GM04503 (cell line): ENCODE measurements at regions not wholly inside any gene's neighbourhood (a gene's known extent, or its start where the extent isn't known, plus 50 kb on each side); places are given as distances from the start of the nearest gene placed in this dataset.

Source experiments
- DNase-seq: peaks from one replicate; pipeline ENCODE4 v3.0.0-alpha.2; 2012; ENCODE audit warnings: low read depth

DNA sequence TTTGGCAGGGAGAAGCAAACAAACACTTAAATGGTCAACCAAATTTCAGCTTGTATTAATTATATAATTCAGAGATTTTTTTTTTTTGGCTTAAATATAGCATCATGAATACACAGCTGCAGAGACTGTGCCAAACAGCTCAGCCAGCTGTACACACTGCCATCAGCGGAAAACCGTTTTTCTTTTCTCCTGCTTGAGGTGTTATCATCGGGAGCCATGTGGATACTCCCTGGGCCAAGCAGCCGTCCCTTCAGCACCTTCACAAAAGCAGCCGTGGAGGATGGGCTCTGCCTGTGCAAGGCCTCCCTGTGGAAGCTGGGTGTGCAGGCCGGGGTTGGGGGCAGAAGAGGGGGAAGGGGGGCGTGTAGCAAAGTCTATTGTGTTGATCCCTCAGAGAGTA is 85.0 kb downstream of the NUF2 start:
- DNase-seq = no peak

DNA sequence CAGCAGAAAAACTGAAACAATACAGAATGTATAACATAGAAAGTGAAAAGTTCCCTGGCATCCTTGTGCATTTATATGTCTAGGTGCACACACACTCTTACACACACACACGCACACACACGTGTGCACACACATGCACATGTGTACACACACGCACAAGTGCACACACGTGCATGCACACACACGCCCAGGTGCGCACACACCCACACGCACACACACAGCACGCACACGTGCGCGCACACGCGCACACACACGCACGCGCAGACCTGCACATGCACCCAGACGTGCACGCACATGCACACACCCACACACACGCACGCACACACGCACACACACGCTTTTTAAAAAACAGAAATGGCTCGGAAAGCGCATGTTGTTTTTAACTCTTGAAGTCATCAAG is 86.5 kb downstream of the NUF2 start:
- no peak for DNase-seq

DNA sequence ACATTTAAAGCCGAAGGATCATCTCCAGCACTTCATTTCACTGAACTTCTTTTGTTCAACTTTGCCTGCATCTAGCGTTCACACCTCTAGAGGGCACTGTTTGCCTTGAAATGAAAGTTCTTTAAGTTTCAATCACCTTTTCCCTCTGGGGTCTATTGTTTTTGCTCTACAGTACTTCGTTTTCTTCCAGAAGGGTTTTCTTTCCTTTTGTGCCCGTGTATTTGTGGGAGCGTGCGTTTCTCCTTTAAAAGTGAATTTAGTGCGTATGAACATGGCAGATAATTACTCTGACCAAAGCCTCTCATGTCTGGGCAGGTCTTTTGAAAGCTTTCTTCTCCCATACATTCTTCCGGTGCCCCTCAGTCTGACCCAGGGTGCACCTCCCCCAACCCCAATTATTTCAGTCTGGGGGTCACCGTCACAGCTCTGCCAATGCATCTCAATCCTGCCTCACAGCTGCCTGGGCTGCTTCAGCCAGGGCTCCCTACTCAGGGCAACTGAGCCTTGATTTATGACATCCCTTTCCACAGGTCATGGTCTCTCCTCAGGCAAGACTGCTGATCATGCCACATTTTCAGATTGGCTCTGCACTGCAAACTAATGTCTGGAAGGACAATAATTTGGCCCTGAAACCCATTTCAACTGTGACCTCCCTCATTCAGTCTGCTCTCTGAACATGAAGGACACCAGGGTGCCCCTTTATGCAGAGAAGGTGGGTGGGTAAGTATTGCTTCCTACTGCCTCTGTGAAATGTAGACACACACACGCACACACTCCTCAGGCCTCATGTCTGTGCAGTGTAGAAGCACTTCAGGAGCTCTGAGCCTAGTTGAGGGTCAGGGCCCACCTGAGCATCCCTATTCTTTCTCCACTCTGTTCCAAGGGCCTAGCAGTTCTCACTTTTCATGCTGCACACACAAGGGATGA is 88.6 kb downstream of the NUF2 start:
- DNase-seq = no peak

DNA sequence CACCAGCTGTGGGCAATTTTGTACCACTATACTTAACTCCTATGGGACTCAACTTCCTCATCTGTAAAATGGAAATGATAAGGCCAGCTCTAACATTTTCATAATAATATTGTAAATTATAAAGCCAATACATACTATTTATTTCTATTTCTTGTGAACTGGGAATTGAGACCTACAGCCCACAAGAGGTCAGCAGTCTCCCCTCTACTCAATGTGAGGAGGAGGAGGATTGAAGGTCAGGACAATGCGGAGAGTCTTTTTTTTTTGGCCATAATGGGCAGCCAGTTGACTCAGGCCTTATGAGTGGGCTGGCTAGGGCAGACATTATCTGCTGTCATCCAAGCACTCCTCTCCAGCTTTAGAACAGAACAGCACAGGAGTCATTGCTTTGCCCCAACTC is 90.5 kb downstream of the NUF2 start:
- no peak for DNase-seq

DNA sequence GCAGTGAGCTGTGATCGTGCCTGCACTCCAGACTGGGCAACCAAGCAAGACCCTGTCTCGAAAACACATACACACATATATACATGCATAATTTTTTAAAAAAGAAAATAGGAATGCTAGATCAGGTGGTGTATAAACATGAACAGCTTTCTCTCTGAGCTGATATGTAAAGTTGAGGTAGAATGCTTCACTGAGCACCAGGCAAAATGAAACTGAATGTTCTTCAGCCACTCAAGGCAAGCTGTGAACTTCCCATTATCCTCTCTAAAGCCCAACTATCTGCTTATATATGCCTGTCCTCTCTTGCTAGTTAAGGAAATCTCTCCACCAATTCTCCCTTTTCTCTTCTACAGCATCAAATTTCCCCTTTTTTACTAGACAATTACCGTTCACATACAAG is 93.0 kb downstream of the NUF2 start:
- DNase-seq = no peak

DNA sequence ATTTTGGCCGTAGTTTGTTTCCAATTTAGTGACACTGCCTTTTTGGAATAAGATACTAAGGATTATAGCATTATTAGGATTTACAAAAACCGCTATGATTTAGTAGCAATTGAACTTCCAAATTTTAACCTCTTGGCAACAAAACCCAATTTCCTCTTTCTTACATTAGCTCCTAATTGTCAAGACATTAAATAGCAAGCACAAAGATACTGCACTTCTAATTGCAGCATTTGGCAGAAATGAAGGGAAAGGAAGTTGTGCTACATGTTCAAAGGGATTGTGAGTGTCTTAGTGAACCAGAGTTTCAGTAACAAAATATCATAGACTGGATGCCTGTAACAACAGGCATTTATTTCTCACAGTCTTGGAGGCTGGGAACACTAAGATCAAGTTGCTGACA is 99.9 kb downstream of the NUF2 start:
- no peak for DNase-seq

DNA sequence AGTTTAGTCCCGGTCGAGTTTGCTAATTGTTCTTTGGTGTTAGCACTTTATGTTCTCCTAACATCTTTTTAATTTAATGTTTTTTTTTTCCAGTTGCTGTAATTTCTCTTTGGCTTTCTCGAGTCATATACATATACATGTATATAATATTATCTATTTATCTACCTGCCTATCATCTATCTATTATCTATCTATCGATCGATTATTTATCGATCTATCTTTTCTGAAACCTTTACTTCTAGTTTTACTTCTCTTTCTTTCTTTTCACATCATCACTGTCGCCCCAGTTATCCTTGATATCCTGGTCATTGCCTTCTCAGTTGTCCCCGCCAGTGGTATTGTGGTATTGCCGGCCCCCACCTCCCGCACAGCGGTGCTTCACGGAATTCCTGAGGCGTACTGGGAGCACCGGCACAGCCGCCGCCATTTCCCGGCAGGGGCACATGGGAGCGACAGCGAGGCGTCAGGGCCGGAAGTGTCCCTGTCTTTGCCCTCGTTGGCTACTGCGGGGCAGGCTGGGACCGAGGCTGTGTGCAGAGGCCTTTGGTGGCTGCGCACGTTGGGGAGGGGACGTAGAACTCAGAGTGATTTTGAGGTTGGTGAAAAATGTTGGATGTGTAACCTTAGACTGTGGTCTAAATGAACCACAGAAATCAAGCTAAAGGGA is 101.1 kb downstream of the NUF2 start:
- DNase-seq = no peak

DNA sequence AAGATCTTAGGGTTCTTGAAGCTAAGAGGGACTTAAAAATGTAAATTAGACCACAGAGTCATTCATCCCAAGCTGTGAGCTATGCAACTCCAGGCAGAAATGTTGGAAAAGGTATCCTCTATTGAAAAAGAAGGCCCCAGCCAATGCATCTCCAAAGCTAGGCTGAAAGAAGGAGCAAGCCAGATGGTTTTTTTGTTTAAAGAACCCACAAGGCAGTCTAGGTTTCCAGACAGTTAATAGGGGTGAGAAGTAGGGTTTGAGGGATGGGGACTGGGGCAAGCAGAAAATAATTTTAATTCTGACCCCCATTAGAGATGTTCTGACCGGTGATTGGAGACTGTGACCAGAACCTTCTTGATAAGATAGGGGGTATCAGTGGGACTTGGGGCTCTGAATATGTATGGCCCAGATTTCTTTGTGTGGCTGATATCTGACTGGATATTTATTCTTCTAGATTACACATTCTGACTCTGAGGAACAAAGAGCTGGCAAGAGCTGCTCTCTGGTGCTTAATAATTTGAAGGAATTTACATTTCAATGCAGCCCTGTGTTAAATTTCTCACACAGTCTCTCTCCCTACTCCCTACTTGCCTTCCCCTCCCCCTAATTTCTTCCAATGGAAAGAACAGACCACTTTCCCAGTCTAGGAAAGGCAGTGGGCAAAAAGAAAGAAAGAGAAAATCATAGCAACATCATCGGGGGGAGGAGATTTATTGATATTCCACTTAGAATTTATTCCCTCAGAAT is 104.9 kb downstream of the NUF2 start:
- no peak for DNase-seq

DNA sequence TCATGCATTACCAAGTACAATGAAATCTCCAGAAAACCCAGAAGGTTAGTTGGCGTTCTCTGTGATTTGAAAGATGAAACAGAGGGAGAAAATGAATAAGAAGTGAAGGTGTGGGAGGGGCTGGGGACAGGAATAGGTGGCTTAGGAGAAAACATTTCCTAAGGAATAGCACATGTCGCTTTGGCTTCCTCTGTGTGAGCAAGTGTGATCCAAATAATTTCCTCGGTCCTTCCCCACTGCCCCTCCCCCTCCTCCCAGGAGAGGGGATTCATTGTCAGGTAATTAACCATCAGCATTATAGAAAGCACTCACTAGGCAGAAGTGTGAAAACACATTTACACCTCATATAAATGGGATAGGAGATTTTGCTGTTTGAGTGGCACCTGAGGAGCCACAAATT is 105.5 kb downstream of the NUF2 start:
- no peak for DNase-seq

DNA sequence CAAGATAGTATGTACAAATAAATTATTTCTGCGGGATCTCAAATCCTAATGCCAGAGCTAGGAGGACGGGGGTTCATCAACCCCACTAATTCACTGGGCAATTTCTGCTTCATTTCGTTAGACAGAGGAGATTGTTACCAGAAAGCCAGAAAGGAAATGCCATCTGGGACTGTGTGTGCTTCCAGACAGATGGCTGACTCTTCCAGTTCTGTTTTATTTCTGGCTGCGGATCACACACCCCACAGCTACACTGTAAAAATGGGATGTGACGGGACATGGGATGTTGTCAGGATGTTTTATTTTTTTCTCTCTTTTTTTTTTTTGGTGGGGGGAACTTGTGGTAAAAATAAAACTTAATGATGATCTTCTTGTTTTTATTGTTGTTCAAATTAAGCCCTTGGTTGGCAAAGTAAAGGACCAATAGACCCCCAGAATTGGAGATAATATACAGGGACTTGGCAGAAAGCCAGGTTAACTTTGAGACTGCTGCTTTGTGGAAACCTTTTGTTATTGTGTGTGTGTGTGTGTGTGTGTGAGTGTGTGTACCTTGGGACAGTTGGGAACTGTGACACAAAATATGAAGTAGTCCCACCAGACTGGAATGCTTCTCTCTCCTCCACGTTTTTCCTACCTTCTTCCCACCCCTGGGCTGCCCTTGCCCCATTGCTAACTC is 114.5 kb downstream of the NUF2 start:
- no peak for DNase-seq

DNA sequence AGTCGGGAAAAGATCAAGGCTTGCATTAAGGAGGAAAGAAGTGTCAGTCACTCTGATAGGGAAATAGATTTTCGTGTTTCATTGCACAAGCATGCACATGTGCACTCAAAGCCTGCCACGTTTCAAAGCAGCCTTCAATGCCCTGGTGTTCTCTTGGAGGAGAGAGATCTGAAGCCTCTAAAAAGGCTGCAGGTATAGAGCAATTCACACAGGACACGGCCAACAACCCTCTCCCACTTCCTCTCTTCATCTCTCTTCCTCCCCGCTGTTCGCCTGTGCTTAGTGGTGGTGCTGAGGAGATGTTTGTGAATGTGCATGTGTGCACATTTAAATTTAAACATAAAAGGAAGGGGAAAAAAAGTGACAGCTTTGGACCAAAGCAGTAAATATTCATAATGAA is 117.7 kb downstream of the NUF2 start:
- no peak for DNase-seq

DNA sequence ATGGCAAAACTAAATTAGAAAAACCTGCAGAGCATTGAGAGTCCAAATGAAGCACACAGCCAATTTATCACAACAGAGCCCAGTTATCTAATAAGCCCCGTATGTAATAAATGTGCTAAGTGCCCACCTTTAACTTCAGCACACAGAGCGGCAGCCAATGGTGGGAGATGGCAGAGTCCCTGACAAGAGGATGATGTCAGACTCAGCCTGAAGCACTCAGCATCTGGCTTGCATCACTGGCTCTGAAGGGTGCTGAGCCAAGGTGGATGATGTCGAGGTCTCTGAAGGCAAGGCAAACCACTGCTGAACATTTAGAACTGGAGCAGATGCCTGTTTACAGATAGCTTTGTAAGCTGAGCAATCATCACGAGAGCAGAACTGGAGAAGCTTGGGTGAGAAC is 118.3 kb downstream of the NUF2 start:
- DNase-seq = no peak

DNA sequence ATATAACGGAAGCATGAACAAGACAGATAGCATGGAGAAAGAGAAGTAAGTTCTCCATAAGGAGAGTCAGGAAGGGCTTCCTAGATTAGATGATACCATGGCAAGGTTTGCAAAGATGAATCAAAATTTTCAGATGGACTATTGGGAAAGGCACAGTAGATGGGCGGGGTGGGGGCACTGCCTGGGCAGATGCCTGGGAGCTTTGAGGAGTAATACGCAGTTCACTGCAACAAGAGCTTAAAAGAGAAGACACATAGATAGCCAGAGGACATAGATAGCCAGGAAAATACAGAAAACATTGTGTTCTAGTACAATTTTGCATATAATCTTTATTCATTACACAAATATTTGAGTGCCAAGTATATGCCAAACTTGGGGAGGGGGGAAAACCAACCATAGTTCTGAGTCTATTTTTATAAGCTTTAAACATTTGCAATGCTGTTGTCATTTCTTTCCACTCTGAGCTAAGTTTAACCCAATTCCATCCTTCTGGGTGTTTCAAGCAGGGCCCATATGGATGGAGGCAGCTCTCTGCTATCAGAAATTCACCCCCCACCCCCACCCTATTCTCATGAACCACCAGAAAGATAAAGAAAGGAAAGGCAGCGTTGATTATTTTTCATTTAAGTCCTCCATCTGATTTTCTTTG is 120.6 kb downstream of the NUF2 start:
- DNase-seq = no peak

DNA sequence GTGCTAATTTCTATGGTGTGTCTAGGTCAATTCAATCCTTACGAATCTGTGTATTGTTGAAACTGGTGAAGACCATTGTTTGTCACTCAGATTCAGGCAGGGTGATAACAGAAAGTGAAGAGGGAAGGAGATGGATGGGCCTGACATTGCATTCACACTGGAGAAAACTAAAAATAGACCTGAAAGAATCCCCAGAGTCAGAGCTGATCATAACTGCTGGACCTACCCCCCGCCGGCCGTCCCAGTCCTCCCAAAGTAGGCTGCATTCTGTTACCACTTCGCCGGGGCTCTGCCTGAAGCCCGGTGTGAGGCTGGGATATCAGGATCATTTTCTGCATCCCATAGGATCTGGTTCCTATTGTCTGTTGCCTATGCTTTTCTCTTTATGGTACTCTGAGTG is 121.1 kb downstream of the NUF2 start:
- DNase-seq = no peak

DNA sequence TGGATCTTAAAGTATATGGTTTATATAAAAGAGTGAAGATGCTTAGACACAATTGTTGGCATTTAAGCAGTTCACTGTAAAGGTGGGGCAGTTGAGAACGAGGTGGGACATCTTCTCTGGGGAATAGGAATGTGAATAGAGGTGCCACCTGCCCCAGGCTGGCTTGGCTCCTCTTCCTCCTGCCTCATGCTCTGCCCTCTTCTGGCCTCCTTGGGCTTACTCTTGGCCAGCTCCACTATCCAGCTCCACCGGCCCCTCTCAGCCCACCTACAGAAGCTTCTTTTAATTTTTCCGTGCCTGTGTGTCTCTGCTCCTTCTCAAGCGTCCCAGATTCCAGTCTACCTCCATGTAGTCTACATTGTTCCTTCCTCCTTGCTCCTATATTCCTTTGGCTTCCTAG is 122.1 kb downstream of the NUF2 start:
- DNase-seq = no peak

DNA sequence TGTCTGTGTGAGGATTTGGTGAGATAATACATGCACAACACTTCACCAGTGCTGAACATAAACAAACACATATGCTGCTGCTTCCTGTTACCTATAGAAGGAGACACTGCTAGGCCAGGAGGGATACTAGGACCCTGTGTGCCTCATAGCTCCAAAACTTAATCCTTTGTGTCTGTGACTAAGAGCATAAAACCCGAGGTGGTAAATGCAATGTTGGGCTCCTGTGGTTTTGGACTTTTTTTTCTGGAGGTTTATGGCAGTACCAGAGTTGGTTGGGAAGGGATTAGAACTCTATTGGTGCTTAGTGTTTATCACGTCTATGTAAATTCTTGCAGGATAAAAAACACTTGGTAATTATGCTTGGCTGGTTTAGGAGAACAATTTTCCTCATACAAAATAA is 122.9 kb downstream of the NUF2 start:
- DNase-seq = no peak

DNA sequence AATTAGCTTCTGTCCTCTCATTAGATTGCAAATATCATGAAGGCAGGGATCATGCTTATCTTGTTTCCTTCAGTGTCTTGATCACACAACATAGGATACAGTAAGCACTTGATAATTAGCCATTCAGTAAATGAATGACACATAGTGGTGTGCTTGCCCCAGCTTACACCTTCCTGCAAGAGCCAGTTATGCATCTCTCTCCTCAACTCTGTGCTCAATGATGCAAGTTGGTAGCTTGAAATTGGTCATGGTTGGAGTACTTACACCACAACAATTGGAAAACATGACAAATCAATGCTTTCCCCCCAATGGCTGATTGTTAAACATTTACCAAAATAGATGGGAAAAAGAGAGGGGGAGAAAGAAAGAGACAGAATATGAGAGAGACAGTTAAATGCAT is 129.2 kb downstream of the NUF2 start:
- DNase-seq = no peak

DNA sequence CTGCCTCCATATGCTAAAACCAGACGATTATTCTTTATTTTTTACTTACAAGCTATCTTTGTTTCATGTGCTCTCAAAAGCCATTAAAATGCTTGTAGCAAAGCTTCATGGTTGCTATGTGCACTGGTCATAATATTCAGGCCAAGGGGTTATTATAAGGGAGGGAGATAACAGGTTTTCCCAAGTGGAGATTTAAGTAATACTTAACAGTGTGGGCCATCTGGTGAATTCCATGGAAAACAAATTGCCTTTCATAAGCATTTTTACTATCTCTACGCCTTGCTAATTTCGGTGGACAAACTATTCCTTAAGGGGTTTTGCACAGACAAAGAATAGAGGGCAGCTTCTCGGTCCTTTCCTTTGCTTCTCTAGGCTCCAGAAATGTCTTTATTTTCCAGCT is 137.8 kb downstream of the NUF2 start:
- no peak for DNase-seq

DNA sequence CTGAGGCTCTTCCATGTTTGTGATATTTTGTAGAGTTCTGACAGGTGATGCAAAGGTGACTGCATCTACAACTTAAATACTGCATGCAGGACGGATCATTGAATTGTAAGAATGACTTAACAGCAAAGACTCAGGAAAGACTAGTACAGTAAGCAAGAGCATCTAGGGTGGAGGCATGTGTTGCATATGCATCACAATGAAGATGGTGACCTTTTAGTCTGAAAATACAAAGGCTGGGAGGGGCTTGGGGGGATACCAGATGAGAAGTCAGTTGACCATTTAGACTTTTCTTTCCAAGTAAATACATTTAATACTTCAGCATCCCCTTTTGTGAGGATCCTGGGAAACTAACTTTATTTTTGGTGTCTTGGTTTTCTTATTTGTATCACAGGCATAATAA is 145.5 kb downstream of the NUF2 start:
- no peak for DNase-seq

DNA sequence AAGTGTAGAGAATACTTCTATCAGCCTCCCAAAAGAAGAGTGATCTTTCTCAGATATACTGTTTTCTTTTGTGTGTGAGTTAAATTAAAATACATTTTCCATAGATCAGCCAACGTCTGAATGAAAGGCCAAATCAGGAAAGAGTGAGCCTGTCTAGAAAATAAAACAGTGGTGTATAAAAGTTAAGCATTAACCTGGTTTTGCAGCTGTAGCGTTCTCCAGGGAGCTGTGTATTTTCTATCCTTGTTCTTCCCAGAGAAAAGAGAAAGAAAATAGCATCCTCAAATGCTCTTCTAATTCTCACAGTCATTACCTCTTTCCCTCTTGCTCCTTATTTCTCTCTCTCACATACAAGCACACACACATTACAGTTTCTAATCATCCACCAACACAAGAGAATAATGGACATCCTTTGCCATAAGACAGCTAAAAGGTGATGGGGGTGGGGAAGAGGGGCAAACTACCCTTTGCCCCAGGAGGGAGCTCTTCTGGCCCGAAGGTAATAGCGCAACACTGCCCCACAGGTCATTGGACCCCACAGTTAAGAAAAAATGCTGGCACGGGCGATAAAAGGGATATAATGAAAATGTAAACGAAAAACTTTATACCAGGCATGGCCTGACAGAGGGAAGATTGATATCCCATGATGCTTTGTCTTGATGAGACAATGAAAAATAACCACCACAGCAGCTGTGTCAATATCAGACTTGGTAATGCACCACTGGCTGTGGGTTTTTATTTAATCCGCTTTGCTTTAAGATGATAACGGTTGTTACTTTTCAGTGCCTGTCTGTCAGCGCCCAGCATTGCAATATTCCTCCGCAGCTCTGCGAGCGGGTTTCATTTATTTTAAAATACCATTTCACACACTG is 150.3 kb downstream of the NUF2 start:
- no peak for DNase-seq
